ENCODE measurements at regions not wholly inside any gene's neighbourhood (a gene's known extent, or its start where the extent isn't known, plus 50 kb on each side); places are given as distances from the start of the nearest gene placed in this dataset.

GRCh38 chr5:30121043-30121442, 1072.4 kb upstream of the CDH6 start:
- DNase-seq: no peak

DNA sequence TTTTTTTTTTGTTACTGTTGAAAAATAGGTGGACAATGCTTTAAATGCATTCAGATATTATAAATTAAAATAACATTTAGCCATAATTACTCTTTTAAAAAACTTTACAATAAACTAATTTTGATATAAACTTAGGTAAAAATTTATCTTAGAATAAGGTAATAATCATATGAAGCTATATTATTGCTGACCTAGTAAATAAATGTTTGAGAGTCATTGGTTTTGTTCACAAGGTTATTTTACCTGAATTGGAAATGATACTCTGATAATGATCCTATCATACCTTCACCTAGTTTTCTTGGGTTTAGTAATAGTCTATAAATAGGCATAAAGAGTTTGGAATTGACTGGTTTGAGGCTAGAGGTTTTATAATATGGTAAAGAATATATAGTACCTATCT, 1076.4 kb upstream of the CDH6 start:
- DNase-seq: no peak

GRCh38 chr5:30113542-30113941, 1079.9 kb upstream of the CDH6 start:
- DNase-seq: no peak

DNA sequence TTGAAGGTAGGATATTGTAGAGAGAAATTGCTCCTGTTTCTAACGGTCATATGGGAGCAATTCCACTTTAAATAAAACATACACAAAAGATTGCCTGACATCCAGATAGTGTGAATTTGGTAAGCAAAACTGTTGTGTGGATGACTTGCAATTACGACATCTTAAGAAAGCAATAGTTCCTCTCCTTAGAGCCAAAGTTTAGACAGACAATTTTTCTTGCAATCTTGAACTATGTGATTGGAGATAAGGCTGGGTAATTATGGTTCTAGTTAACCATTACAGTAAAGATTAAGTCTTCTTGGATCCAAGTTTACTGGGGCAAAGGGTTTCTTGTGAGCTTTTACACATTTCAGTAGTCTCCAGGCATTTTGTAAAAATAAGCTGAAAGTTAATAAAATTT, 1080.6 kb upstream of the CDH6 start:
- DNase-seq: no peak

- no peak for DNase-seq
Measured at GRCh38 chr5:30108051-30108450, 1085.4 kb upstream of the CDH6 start.

DNA sequence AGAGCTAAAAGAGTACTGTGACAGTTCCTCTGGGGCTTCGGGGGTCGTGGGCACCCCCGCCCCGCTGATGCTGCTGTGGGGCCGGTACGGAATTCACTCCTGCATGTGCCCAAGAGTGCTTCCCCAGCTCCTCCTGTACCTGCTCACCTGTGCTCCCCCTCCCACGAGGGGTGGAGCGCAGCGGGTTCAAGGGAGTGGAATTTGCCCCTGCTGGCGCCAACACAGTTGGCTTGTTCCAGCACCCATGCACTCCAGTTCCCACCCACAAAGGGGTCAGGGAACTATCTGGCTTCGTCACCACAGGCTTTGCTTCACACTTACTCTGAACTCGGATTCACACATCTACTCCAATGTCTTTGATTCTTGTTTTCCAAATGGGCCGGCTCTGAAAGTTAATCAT, 1086.9 kb upstream of the CDH6 start:
- DNase-seq: no peak

GRCh38 chr5:30104872-30105596, 1088.5 kb upstream of the CDH6 start:
- DNase-seq: no peak

DNA sequence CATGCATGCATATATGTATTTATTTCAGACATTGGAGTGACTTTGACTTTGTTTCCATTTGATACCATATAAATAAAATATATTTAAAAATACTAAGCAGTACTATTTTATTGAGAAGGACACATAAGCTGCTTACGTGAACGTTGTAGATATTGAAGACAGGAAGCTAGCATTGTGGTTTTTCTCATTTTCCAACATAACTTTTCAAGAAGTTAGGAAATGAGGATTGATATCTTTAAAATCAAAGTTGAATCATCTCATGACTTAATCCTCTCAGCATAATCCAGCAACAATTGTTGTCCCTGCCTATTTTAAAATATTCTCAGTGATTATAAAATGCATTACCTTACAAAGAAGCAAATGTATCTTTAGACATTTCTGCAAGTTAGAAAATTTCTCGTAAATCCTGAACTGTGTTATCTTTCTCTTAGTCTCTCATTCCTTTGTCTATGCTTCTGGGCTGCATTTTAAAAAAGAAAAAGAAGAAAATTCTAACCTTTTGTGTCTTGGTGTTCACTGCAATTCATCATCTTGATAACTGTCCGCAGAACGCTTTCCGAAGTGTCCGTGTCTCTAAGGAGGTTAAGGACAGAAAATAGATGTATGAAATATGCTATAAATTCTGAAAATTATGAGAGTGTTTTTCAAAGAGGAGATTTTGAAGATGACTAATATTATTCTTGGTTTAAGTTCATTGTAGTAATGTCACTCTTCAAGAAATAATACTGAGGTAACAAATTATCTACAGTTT, 1089.9 kb upstream of the CDH6 start:
- no peak for DNase-seq

- DNase-seq: no peak
Measured at GRCh38 chr5:30103052-30103451, 1090.4 kb upstream of the CDH6 start.

GRCh38 chr5:30102185-30102584, 1091.3 kb upstream of the CDH6 start:
- DNase-seq: no peak

GRCh38 chr5:30100929-30101328, 1092.6 kb upstream of the CDH6 start:
- no peak for DNase-seq

- DNase-seq: no peak
Measured at GRCh38 chr5:30100148-30100713, 1093.3 kb upstream of the CDH6 start.

DNA sequence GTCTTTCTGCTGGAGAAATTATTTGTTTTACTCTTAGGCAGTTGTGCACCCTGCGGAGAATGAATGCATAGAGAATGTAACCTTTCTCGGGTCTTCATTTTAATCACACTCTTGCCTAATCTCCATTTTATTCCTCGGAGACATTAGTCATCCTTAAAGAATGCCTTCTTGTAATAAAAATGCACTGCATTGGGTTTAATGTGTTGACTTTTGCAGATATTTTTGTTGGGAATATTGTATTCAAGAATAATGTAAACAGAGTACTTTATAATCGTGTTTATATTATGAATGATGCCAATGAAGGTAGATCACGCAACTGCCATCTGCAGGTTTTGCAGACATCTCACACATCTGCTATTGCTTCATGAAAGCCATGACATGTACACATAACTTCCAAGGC, 1093.9 kb upstream of the CDH6 start:
- no peak for DNase-seq

- DNase-seq: no peak
Measured at GRCh38 chr5:30098940-30099339, 1094.5 kb upstream of the CDH6 start.

GRCh38 chr5:30092548-30092947, 1100.9 kb upstream of the CDH6 start:
- no peak for DNase-seq

DNA sequence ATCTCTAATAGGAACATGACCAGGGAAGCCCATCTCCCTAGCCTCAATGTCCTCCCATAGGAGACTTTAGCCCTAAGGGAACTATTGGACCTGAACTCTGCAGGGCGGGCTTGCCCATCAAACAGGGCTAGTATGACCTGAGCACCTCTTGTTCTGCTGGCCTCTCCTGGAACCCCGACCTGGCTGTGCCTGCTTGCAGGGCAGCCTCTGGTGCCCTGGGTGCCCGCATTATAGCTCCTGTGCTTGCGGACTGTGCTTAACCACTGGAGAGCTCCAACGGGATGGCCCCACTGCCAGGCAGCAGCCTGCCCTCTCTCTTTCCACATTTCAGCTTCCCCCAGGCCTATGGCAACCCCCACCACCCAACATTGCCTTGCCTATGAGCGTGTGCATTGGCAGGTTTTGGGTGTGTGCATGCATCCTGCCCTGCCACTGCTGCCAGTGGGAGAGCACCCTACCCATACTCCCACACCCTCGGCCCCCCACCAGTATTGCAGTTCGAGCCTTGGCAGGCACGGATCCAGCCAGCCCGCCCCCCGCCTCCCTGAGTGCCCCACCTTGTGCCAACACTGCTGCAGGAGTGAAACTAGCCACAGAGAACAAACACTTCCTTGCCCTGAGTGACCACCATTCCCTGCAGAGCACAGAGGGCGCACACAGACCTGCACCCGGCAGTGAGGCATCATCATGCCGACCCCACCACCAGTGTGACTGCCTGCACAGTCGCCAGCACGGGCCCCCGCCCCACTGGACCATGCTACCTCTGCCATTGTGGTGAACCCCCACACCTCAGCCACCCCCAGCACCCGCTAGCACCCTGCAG, 1123.8 kb upstream of the CDH6 start:
- DNase-seq: no peak

DNA sequence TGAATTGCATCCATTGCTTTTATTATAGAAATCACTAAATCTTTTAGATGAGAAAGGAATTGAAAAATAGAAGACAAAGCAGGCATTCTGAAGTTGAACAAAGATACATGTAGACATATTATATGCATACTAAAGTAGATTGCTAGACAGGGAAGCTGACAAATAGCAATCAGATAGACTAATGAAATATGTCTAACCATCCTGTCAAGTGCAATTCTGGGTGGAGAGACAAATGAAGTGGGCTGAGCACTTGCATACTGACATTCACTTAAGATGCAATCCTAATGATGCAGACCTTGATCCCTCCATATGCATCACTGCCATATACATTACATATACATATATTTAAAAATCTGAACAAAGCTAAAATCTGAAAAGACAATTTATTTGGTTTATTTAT, 1130.0 kb upstream of the CDH6 start:
- no peak for DNase-seq

DNA sequence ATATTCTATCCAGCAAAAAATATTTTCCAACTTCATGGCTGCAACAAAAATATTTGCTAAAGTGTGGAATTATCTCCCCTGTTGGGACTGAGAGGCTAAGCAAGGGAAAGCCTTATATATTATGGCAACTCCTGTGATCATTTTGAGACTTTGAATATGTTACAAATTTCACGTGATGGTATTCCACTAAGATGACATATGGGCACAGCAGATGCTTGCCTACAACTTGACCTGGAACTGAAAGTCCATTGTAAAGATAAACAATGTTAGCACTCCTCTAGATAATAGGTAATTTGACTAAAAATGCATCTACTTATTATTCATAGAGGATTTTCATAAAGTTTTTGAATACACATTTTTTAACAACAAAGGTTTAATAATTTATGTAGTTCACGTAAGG, 1141.5 kb upstream of the CDH6 start:
- no peak for DNase-seq

DNA sequence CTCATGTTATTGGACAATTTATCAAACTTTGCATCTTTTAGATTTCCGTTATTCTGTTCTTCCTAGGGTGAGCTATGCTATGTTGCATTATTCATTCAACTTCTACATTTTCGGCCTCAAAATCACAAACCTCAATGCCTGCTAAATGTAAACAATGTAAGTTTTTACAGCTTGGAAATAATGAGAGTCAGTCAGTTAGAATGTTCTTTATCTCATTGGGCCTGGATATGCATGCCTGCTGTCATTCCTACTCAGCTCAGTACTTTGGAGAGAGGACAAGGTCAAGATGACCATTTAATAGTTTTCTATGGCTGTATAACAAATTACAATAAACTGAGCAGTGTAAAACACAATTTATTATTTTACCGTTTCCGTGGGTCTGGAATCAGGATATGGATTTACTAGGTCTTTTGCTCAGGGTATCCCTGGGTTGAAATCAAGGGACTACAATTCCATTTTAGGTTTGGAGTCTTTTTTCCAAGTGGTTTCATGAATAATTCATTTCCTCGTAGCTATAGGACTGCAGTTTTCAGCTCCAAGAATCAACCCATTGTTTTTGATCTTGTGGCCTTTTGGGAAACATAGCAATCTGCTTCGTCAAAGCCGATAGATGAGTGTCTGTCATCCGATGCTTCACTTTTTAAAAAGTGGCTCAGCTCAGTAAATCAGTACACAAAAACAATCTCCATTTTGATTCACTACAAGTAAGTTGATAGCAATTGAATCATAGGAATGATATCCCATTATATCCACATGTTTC, 1143.2 kb upstream of the CDH6 start:
- no peak for DNase-seq

- no peak for DNase-seq
Measured at GRCh38 chr5:30042677-30043076, 1150.8 kb upstream of the CDH6 start.

- DNase-seq: no peak
Measured at GRCh38 chr5:30041831-30042385, 1151.6 kb upstream of the CDH6 start.

DNA sequence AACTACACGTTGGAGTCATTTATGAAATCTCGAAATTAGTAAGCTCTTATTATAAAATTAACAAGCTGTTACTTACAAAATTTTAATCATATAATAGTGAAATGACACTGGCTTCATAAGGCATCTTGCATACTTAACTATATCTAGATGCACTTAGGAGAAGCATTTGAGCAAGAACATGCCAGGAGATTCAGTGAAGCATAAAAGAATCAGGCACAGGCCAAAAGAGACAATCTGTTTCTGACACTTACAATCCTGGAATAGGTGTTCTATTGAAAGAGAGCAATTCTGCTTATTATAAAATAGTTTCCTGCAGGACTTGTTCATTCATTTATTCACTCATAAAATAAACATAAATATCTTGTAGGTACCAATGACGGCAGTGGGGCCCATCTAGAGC, 1152.2 kb upstream of the CDH6 start:
- no peak for DNase-seq
